ENCODE measurements at regions not wholly inside any gene's neighbourhood (a gene's known extent, or its start where the extent isn't known, plus 50 kb on each side); places are given as distances from the start of the nearest gene placed in this dataset.

DNA sequence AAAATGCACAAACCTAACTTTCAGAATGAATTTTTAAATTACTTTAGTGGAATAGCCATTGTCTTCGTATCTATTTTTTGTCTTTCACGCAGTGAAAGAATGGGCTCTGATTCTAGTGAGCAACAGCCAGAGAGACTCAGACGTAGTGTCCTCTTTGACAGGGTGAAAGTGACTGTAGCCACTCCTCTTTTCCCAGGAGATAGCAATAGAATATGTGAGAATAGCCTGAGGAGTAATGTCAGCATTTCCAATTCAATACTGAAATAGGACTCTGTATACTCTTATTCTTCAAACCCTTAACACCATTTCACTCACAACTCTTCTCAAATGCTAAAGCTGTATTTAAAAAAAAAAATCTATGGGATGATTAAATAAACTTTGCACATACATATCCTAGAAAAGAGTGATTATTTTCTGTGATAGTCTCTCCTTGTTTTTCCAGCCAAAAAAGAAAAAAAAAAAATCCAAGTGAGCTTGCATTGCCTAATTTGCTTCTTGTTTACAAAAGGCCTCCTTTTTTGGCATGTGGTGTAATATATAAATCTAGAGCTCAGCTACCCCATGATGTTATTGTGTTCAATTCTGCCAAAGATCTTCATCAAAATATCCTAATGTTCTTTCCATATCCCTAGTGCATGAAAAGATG is 626.1 kb upstream of the SLITRK6 start:
- H3K4me3 ChIP-seq (replicated peaks in 1 of 3; ENCODE audit: insufficient read depth in 1 of 3, low read depth in 1 of 3, low read length in 3 of 3), result no peak overlapping the region
- H3K9me3 ChIP-seq (replicated peaks; ENCODE audit: control insufficient read depth, insufficient read depth, low read length), result peaks cover 2% of the 10 kb centered on the region
- ChIA-PET POLR2A (no interaction called here), CTCF (no interaction called here)
- TF ChIP-seq, protein P1, sequence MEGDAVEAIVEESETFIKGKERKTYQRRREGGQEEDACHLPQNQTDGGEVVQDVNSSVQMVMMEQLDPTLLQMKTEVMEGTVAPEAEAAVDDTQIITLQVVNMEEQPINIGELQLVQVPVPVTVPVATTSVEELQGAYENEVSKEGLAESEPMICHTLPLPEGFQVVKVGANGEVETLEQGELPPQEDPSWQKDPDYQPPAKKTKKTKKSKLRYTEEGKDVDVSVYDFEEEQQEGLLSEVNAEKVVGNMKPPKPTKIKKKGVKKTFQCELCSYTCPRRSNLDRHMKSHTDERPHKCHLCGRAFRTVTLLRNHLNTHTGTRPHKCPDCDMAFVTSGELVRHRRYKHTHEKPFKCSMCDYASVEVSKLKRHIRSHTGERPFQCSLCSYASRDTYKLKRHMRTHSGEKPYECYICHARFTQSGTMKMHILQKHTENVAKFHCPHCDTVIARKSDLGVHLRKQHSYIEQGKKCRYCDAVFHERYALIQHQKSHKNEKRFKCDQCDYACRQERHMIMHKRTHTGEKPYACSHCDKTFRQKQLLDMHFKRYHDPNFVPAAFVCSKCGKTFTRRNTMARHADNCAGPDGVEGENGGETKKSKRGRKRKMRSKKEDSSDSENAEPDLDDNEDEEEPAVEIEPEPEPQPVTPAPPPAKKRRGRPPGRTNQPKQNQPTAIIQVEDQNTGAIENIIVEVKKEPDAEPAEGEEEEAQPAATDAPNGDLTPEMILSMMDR (IDR thresholded peaks at IDR 0.05; ENCODE audit: extremely low read depth in 1 of 2, insufficient read depth in 1 of 2, low read depth in 1 of 2, low read length in 2 of 2), result no peak
- TF ChIP-seq MYC (IDR thresholded peaks at IDR 0.05; ENCODE audit: low read depth, low read length) (no peak), FOS (IDR thresholded peaks at IDR 0.05; ENCODE audit: borderline replicate concordance, insufficient read depth, low read length) (no peak), EZH2 (IDR thresholded peaks at IDR 0.05; ENCODE audit: borderline replicate concordance, low read depth, low read length, severe bottlenecking) (no peak), GATA2 (IDR thresholded peaks at IDR 0.05; ENCODE audit: insufficient read depth, insufficient read length, low read depth, low read length) (no peak), JUN (IDR thresholded peaks at IDR 0.05; ENCODE audit: borderline replicate concordance, insufficient read depth, insufficient read length, low read depth) (no peak), POLR2A (IDR thresholded peaks at IDR 0.05; ENCODE audit: low read depth, low read length) (no peak), POLR2AphosphoS5 (IDR thresholded peaks at IDR 0.05; ENCODE audit: insufficient read depth, low read depth, low read length) (no peak)
- TF ChIP-seq, protein P2, sequence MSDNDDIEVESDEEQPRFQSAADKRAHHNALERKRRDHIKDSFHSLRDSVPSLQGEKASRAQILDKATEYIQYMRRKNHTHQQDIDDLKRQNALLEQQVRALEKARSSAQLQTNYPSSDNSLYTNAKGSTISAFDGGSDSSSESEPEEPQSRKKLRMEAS (IDR thresholded peaks at IDR 0.05; ENCODE audit: insufficient read depth, insufficient read length), result no peak
- no peak for FAIRE-seq
- H2AFZ ChIP-seq (ENCODE audit: low read depth, low read length), result no peak overlapping the region
- dilution Hi-C loops (cut with MboI; ENCODE audit: extremely low pct_ligation_motif_present, low sequenced_read_pairs) (no loop called here), intact Hi-C loops (cut with micrococcal nuclease) (no loop called here)
- no peaks in the 10 kb centered on the region for H3K9me1 ChIP-seq (replicated peaks; ENCODE audit: control insufficient read depth, extremely low read depth, insufficient read depth, low read length)
- H3K79me2 ChIP-seq (ENCODE audit: control insufficient read depth, insufficient read depth, low read length), result no peaks in the 10 kb centered on the region
- no TSS peak for BruUV-seq (replicated peaks)
- H3K4me1 ChIP-seq (ENCODE audit: control insufficient read depth, extremely low read depth, insufficient read depth, low read length), result no peaks in the 10 kb centered on the region
- no peak overlapping the region for H3K4me2 ChIP-seq (ENCODE audit: insufficient read depth, low read length)
- H3K27me3 ChIP-seq (ENCODE audit: control insufficient read depth in 2 of 2, insufficient read depth in 2 of 2, low read length in 2 of 2), result no peaks in the 10 kb centered on the region
- no peak overlapping the region for H3K27ac ChIP-seq (ENCODE audit: insufficient read depth, low read depth, low read length)
- no peaks in the 10 kb centered on the region for H3K36me3 ChIP-seq (ENCODE audit: control insufficient read depth in 2 of 2, extremely low read depth in 1 of 2, insufficient read depth in 2 of 2, low read length in 2 of 2)
- no peak overlapping the region for H3K9ac ChIP-seq (replicated peaks; ENCODE audit: extremely low read depth, insufficient read depth, low read length)
- H4K20me1 ChIP-seq (replicated peaks; ENCODE audit: control insufficient read depth, extremely low read depth, insufficient read depth, low read length), result no peaks in the 10 kb centered on the region
- no peak for DNase-seq (ENCODE audit: low read depth, low spot score)
